ENCODE measurements at regions not wholly inside any gene's neighbourhood (a gene's known extent, or its start where the extent isn't known, plus 50 kb on each side); places are given as distances from the start of the nearest gene placed in this dataset.

DNA sequence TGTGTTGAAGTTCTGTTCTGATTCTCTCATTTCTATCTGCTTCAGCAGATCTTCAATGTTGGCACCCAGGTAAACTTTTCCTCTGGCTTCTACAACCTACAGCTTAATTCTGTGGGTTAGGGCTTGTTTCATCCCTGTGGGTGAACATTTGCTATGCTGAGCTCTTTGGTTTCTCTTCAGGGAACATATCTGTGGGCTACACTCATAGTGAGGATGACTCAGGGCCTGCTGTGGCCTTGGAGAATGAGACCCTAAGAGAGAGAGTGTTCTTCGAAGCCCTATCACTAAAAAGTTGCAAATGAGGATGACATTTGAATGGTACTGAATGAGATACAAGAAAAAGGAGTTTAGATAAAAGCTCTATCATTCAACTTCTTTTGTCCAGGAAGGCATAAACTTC is 346.2 kb upstream of the CBLB start:
- TF ChIP-seq ZFX (IDR thresholded peaks at IDR 0.05; ENCODE audit: borderline replicate concordance): no peak
- no peak for TF ChIP-seq CTCF (IDR thresholded peaks at IDR 0.05)
- no peak overlapping the region for H3K27ac ChIP-seq

- TF ChIP-seq ZFX (IDR thresholded peaks at IDR 0.05; ENCODE audit: borderline replicate concordance): no peak
- TF ChIP-seq CTCF (IDR thresholded peaks at IDR 0.05): no peak
- no peak overlapping the region for H3K27ac ChIP-seq
Measured at GRCh38 chr3:106217745-106218144, 348.9 kb upstream of the CBLB start.

GRCh38 chr3:106227068-106227467 is 358.3 kb upstream of the CBLB start:
- TF ChIP-seq CTCF (IDR thresholded peaks at IDR 0.05) (no peak), ZFX (IDR thresholded peaks at IDR 0.05; ENCODE audit: borderline replicate concordance) (no peak)

GRCh38 chr3:106228271-106228670 is 359.5 kb upstream of the CBLB start:
- no peak for TF ChIP-seq ZFX (IDR thresholded peaks at IDR 0.05; ENCODE audit: borderline replicate concordance)
- TF ChIP-seq CTCF (IDR thresholded peaks at IDR 0.05): no peak

More at GRCh38 chr3:106227068-106227467, 358.3 kb upstream of the CBLB start:
- no peak overlapping the region for H3K27ac ChIP-seq

DNA sequence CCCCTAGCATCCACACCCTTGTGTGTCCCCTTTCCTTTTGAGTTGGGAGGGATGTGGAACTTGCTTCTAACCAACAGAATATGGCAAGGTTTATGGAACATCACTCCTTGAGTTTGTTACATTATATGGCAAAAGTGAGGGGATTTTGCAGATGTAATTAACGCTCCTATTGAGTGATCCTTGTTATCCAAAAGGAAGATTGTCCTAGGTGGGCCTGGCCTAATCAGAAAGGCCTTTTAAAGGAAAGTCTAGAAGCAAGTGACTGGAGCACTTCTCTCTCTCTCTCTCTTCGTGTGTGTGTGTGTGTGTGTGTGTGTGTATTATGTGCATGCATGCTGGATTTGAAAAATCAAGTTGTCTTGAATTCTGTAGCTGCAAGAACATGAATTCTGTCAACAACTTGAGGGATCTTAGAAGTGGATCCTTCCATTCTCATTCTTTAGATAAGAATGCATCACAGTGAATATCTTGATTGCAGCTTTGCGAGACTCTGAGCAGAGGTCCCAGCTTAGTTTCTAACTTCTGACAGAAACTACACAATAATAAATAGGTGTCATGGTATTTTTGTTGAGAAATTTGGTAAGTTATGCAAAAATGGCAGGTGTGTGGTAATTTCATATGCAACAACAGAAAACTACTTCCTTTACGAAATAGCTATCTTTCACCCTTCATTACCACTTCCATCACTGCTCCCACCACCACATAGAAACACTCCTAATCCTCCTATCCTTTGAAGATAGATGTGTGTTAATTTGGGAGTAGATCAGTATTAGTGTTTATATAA is 360.9 kb upstream of the CBLB start:
- no peak overlapping the region for H3K27ac ChIP-seq
- TF ChIP-seq ZFX (IDR thresholded peaks at IDR 0.05; ENCODE audit: borderline replicate concordance): no peak

More at GRCh38 chr3:106228271-106228670, 359.5 kb upstream of the CBLB start:
- no peak overlapping the region for H3K27ac ChIP-seq

- TF ChIP-seq CTCF (IDR thresholded peaks at IDR 0.05) (no peak), ZFX (IDR thresholded peaks at IDR 0.05; ENCODE audit: borderline replicate concordance) (no peak)
- H3K27ac ChIP-seq: no peak overlapping the region
Measured at GRCh38 chr3:106231086-106231485, 362.3 kb upstream of the CBLB start.

DNA sequence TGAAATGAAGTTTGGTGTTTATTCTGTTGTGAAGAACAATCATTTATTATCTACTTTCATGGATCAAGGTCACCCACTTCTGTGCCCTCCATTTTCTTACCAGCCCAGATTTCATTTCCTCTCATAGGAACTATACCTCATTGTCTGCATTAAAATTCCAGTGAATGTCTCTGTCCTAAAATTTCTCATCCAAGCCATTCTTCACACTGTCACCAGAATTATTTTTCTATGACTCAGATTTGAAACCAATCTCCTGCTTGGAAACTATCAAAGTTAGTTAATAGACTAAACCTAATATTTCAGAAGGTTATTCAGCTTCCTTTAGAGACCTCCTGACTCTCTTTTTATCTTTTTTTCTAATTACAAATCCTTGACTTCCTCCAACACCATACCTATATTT is 364.1 kb upstream of the CBLB start:
- no peak overlapping the region for H3K27ac ChIP-seq
- TF ChIP-seq ZFX (IDR thresholded peaks at IDR 0.05; ENCODE audit: borderline replicate concordance) (no peak), CTCF (IDR thresholded peaks at IDR 0.05) (no peak)

All from 22Rv1 (cell line).